RPMI7951 (cell line): ENCODE measurements at regions not wholly inside any gene's neighbourhood (a gene's known extent, or its start where the extent isn't known, plus 50 kb on each side); places are given as distances from the start of the nearest gene placed in this dataset.

ENCODE experiments used
- DNase-seq: peaks from one replicate; pipeline ENCODE4 v3.0.0-alpha.2; 2012; ENCODE audit warnings: low read depth

DNA sequence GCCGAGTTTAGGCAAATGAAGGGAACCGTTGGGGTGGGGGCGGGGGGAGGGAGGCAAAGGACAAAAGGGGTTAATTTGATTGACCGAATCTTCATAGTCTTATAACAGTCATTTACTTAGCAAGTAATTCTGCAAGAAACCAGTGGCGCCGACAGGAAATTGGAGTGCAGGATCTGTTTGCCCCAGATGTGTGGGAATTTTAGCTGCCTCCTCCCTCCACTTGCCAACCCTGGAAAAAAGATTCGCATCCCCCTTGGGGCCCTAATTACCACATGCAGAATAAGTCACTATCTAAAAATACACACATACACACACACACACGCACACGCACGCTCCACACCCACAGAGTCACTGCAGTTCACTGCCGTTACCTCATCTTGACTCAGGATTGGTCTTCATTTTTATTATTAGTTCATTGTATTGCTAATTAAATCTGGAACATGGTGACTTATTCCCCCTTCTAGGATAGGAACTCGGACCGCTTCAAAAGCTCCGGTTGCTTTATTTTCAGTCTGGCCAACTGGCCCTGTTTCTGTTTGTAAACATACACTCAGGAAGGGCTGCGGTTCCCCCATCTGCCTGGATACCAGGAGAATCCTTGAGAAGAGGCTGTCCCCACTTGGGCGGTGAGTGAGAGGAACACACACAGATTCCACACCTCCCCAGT lies 241.6 kb upstream of the SALL1 start:
- peak; percentile 90 for DNase-seq

DNA sequence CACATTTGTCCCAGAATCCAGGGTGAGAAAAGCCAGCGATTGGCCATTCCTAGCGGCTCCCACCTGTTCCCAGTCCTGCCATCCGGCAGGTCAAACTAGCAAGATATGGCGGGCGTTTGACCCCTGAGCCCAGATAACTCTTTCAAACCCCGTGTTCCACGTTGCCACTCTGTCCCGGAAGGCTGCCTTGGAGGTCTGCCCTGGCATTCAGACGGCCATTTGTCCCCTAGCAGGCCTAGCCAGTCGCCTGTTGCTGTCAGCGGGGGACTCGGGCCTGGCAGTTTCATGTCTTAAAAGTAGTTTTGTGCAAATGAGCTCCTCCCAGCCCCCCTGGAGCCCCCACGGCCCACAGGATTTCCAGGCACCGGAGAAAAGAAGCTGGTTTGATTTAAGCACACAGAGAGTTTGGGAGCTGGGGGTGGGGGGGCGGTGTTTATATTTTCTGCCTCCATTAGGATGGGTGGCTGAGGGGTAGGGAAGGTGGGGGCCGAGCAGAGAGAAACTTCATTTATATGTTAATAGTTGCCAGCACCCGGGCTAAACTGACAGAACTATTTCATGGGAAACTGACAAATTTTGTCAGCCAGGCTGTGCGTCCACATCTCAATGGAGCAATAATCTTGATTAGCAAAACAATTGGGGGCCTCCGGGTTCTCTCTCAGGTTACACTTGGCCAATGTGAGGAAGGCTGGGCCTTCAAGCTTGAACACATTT lies 240.9 kb upstream of the SALL1 start:
- no peak for DNase-seq

DNA sequence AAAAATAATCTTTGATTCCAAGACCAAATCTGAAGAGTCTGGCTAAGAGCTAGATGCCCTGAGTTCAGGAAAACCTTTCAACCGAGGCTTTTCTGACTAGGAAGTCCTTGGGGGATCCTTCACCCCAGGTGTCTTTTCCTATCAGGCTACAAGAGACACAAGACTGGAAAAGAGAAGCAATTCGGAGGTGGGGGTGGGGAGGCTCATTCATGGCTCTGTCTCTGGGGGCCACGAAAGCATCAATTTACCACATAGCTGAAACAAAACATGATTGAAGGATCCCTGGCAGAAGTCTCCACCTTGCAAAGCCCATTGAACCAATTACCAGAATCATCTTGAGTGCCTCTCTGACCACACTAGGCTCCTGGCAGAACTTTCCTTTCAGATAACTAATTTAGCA lies 239.8 kb upstream of the SALL1 start:
- no peak for DNase-seq

DNA sequence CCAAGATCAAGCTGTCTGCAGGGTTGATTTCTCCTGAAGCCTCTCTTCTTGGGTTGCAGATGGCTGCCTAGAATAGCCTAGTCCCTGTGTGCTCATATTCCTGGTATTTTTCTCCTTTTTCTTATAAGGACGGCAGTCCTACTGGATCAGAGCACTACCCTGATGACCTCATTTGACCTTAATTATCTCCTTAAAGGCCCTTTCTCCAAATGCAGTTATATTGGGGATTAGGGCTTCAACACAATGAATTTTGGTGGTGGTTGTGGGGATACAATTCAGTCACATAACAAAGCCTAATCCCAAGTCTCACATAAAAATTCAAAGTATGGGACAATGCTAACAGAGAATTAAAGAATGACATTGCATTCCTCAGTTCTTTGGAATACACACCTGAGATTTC lies 238.8 kb upstream of the SALL1 start:
- DNase-seq: no peak

DNA sequence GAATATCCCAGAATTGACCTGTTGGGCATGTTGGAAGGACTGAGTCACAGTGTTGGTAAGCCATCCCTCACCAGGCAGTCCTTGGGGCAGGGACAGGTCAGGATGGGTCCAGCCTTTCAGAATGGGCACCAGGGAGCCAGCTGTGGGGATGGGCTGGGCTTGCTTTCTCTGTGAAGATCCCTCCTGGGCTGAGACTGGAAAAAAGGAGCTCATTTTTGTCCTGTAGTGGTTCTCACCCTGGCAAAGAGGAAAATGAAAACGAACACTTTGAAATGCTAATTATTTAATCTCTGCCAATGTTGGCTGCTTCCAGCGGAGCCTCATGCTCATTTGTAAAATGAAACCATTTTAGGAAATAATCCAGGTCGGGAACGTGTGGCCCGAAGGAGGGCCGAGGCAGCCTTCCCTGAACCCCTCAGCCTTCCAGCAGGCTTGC lies 237.5 kb upstream of the SALL1 start:
- peak; percentile 55 for DNase-seq

DNA sequence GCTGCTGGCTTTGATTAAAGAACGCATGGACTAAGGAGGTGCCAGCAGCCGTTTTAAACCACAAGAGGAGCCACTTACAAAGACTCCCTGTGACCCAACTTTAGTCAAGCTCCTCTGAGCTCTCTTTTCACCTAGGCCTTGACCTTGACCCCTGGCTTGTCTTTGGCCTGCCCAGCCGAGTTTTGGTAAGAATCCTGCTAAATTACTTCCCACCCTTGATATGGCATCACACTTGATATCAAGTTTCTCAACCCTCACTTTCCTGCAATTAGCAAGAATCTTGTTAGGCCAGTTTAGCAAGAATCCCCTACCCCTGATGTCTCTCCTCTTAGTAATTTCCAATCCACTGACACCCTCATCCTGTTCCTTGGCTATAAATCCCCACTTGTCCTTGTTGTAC lies 232.8 kb upstream of the SALL1 start:
- DNase-seq: no peak

DNA sequence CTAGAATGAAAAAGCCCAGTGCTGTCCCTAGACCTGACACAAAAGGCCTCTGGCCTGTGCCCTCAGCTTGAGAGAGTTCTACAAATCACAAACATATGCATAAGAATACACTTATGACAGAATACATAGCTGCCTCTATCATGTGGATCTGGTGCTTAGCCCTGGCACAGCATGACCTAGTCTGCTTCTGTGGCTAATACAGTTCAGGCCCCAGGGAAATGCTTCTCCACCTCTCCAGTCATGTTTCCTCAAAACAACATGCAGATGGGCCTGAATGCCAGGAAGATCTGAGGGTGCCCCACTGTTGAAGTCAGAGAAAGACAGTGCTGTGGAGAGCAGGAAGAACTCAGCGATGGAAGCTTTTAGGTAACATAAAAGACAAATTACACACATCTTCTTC lies 231.9 kb upstream of the SALL1 start:
- no peak for DNase-seq

DNA sequence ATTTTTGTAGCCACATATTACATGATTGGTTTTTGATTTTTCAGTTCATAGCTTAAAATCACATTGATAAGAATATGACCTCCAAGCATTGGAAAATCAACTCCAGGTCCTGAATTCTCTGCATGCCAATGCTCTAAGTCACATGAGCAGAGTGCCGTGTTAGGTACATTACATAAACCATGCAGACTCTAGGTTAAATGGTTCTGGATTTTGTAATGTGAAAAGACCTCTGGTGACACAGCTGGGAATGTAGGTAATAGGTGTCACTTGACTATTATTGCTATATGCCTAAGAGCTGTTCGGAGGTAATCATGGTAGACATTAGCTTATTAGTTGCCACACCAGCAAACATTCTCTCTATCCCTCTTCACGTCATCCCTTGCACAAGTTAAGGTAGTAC lies 231.1 kb upstream of the SALL1 start:
- DNase-seq: no peak

DNA sequence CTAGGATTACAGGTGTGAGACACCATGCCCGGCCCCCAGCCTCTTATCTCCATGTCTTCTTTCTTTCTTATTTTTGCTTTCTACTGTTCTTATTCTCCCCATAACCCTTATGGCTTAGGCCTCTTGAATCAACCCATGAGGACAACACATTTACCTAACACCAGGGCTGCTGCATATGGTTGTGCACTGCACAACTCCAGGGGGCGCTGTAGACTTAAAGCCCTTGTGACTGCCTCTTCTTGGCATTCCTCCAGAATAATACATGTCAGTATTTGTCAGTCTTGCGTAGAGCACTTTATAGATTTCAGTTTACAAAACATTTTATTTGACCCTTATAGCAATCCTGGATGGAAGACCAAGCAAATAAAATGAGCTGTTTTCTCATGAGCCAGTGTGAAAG lies 225.0 kb upstream of the SALL1 start:
- no peak for DNase-seq

DNA sequence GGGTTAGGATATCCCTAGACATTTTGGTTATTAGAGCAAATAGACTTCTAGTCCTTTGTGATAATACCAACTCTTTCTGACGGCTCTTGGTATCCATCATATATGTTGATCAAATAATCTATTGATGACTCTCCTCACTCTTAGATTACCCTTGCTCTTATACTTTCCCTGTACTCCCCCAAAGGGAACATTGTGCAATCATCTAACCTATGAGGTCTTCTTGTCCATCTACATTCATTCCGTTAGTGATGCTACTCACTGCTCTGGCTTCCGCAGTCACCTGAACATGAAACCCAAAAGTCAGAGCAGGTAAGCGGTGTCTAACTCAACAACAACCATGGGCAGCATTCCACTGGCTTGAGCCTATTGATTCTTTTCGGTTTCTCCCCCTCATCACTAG lies 223.7 kb upstream of the SALL1 start:
- no peak for DNase-seq

DNA sequence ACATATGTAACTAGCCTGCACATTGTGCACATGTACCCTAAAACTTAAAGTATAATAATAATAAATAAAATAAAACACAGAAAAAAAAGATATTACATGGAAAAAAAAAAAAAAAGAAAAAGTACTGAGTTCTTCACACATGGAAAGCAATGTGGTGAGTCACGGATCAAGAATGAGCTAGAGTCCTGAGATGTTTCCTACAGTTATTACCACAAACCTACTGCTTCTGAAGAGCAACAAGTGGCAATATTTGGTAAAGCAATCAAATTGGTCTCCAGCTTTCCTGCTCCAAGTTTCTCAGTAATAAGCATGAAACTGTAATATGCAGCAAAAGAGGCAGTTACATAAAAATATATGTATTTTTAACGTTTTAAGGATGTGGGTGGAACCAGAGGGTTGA lies 223.3 kb upstream of the SALL1 start:
- DNase-seq: peak; percentile 88

DNA sequence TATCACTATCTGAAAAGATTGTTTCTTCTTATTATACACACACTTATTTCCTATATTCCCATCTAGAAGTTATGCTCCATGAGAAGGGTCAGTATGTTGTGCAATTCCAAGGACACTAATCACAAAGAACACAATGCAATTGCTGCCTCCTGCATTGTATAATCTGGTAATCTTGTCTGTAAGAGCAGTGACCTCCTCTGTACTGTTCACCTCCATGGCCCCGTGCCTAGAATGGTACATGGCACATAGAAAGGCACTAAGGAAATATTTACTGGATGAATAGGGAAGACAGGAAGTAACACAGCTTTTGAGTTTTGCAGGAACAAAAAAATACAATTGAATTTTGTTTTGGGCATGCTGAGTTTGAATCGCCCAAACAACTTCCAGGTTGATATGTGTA lies 214.6 kb upstream of the SALL1 start:
- no peak for DNase-seq

DNA sequence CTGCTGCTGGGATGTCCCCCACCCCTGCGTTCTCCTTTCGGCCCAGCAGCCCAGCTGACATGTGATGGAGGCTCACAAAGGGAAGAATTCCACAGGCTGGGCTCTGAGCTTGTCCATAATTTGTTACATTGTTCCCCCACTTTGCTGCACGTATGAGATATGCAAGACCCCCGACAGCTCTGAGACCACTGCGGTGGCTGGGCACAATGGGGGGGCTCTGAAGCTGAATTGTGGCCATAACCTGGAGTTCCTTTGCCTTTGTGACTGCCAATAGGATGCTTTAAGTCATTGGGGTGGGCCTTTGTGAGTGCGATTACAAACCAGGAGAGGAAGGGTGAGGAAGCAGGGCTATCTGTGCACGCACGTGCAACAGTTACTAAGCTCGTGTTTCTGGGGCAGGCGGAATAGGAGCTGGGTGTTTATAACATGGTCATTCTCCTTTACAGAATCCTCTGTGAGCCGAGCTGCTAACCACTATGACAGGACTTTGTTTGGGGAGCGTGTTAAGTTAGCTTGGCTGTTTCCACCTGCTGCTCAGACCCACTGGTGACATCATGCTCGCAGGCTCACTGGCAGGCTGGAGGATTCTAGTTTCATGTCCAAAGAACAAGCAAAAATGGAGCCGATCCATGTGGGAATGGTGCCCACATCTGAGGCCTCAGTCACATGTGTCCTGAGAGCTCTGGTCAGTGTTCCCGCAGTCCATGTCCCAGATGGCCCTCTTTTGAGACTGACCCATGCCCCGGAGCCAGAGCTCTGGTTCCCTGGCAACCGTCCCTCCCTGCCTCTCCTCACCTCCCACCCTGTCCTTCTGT lies 208.3 kb upstream of the SALL1 start:
- DNase-seq: peak; percentile 64

DNA sequence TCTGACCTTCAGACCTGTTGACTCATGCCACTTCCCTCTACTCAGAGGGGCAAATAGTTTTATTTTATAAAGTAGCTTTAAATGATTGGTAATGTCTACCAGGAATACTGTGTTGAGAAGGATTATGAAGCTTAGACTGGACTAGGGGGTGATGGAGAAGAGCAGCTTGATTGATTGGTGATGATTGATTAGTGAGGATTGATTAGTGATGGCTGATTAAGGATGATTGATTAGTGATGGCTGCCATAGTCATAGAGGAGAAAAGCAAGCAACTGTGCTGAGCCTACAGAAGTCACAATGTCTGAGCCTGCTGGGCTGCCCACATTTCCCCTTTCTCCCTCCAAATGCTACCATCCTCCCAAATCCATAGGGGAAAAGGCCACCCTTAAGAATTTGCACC lies 206.8 kb upstream of the SALL1 start:
- DNase-seq: no peak

DNA sequence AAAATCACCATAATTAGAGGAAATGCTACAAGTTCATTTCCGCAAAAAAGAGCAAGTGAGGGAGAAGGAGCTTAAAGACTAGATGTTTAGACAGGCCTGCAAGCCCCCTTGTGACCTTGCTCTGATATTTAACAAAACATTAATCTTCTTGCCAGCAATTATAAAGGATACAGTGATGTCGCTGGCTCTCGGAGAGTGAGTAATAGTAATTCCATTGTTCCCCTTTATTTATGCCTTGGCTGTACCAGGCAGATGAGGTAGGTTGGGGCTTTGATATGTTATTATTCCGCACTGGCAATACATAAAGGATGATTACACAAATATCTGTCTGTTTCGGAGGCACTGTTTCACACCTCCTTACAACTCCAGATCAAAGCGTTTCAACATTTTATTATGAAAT lies 204.8 kb upstream of the SALL1 start:
- no peak for DNase-seq

DNA sequence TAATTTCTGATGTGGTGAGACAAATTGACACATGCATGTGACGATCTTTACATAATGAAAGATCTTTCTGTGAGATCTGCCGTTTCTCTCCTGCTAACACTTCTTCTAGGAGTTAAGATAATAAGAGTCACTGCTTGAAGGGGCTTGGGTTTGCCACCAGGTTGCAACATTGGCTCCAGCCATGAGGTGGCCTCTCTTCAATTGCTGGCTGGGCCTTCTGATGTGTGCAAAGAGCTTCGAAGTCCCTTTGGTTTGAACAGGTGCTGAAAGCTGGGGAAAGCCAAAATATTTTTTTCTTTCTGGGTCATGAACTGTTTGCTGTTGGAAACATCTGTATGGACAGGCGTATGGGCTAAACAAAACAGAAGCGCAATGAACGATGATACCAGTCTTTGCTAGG lies 204.1 kb upstream of the SALL1 start:
- DNase-seq: no peak

DNA sequence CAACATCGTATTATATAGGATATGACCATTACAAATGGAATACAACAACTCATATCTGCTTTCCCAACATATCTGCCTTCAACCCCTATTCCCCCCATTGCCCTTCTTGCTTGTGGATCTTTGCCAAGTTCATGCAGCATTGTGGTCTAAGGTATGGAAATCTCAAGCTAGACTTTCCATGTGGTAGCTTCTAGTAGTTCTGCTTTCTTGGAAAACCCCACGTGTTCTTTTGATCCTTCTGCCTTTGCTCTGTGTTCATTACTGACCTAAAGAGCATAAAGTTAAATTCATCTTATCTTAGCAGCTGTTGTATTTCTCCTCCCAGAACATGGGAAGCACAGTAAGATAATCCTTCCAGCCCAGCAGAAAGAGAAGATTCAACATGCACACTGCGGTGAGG lies 202.0 kb upstream of the SALL1 start:
- DNase-seq: no peak

DNA sequence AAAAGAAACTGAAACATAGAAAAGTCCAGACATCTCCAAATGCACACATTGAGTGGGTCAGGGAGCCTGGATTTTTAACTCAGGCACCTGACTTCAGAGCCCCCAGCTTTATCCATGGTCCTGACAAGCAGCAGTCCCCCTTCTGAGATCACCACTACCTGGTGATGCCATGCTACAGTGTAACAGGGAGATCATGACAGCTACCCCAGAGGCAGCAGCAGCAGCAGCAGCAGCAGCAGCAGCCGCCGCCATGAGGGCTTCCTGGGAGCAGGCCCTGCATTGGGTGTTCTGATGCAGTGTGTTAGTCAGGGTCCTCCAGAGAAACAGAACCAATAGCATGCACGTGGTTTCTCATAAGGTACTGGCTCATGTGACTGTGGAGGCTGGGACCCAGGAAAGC lies 198.6 kb upstream of the SALL1 start:
- DNase-seq: no peak

DNA sequence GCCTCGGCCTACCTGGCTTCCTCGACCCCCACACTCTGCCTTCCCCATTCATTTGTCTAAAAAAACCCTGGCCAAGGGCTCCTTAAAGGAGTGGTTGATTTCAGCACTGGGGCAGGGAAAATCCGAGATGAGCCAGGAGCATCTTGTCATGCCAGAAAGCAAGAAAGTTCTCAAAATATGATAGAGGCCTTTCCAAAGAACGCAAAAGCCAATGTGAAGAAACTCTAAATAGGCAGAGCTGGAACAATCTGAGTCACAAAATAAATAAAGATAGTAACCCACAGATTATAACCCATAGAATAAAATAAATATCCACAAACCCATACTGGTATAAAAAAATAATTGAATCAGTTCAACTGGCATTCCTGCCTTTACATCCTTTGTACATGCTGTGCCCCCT lies 192.3 kb upstream of the SALL1 start:
- no peak for DNase-seq

DNA sequence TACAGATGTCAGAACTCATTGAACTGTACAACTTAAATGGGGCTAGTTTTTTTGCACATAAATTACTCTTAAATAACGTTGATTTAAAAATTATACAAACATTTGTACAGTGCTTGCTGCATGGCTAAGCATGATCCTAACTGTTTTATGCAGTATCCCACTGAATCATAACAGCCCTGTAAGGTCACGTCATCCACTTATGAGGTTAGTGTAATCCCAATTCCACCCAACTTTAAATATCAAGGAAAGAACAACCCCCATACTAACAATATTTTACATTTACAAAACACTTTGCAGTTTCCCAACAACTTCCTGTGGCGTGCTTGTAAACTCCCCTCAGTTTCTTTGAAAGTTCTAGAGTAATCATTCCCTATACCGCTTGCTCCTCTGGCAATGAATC lies 190.1 kb upstream of the SALL1 start:
- no peak for DNase-seq

DNA sequence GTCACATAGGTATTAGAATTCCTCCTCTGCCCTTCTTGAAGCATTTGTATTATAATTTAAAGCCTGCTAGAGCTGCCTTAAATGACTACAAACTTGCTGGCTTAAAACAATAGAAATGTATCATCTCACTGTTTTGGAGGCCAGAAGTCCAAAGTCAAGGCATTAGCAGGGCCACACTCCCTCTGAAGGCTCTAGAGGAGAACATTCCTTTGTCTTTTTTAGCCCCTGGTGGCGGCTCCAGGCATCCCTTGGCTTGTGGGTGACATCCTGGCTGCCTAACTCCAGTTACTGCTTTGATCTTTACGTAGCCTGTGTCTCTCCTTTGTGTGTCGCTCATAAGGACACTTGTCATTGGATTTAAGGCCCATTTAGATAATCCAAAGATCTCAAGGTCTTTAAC lies 186.6 kb upstream of the SALL1 start:
- no peak for DNase-seq

DNA sequence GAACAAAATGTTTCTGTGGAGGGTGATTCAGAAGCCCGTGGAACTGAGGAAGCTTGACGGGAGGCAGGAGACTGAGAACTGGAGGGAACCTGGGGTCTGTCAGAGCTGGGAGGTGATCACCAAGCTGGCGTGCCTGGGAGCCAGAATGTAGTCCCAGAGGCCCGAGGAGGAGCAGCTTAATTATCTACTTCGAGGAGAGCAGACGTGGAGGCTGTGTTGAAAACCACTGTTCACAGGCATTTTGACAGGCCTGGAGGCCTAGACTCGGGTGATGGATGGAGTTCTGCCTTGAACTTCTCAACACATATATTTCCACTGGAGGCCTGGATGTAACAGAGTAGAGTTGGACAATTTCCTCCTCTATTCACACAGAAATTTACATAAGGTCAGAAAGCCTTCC lies 177.7 kb upstream of the SALL1 start:
- no peak for DNase-seq

DNA sequence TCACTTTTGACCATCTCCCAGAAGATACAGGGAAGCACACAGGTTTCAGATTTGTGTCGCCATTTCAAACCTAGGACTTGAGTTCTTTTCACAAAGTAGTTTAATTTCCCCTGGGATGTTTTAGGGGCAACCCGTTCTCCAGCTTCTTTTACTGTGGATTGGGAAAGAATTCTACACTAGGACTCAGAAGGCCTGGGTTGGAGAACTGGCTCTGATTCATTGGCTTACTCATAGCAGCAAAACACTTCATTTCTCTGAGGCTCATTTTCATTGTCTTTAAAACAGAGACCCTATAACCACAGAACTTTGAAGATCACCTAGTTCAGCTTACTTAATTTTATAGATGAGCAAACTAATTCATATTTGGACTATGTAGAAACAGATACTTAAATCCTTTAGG lies 175.9 kb upstream of the SALL1 start:
- DNase-seq: peak; percentile 72
